ENCODE measurements at regions not wholly inside any gene's neighbourhood (a gene's known extent, or its start where the extent isn't known, plus 50 kb on each side); places are given as distances from the start of the nearest gene placed in this dataset.

DNA sequence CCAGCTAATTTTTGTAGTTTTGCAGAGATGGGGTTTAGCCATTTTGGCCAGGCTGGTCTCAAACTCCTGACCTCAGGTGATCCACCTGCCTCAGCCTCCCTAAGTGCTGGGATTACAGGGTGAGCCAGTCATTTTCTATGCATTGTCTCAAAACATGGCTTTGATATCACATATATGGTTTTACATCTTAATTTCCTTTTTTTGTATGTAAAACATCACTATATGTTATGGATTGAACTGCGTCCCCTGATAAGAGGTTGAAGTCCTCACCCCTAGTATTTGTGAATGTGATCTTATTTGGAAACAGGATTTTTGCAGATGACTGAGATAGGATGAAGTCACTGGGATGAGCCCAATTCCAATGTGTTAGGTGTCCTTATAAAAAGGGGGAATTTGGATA lies 89.8 kb upstream of the MYCN start (continued):
- no peak for TF ChIP-seq KDM1A (IDR thresholded peaks at IDR 0.05; ENCODE audit: borderline replicate concordance, low read length)
